SU-DHL-6 (cell line): ENCODE measurements at regions not wholly inside any gene's neighbourhood (a gene's known extent, or its start where the extent isn't known, plus 50 kb on each side); places are given as distances from the start of the nearest gene placed in this dataset.

Experiments
- CTCF ChIP-seq: fragments of 200-600 bp; sonication (generic); IDR thresholded peaks from one replicate; pipeline ENCODE4 v1.5.1; 2017; ENCODE audit warnings: antibody characterized with exemption, mild to moderate bottlenecking, low read length, moderate library complexity; ENCODE audit not compliant: insufficient read depth, poor library complexity, severe bottlenecking
- EZH2phosphoT487 ChIP-seq: fragments of 200-600 bp; sonication (generic), shearing (Covaris generic); conservative IDR thresholded peaks from 2 replicates; pipeline ENCODE4 v1.6.1; 2018; ENCODE audit warnings: mild to moderate bottlenecking, antibody characterized with exemption, low read length, moderate library complexity, mixed read lengths

- TF ChIP-seq CTCF (no peak), EZH2phosphoT487 (no peak)
Measured at GRCh38 chr20:55584964-55585363, 420.4 kb downstream of the CBLN4 start.
